ENCODE measurements at regions not wholly inside any gene's neighbourhood (a gene's known extent, or its start where the extent isn't known, plus 50 kb on each side); places are given as distances from the start of the nearest gene placed in this dataset.

DNA sequence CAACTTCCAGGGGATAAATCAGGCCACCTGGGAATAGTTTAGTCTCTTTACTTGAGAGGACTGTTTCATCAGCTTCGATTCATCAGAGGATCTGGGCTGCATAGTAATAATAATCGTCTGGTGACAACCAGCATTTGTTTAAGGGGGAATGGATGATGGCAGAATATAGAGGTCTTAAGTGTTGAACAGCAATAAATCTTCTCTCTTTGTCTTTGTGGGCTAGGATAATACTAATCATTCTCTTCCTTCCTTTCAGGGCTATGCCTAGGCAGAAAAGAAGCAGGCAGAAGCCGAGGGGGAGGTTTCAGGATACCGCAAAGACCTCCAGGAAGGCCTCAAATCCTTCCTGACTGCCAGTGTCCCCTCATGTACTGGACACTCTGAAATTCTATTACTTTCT, 150.4 kb upstream of the GAREM1 start:
- TF ChIP-seq, protein P1, sequence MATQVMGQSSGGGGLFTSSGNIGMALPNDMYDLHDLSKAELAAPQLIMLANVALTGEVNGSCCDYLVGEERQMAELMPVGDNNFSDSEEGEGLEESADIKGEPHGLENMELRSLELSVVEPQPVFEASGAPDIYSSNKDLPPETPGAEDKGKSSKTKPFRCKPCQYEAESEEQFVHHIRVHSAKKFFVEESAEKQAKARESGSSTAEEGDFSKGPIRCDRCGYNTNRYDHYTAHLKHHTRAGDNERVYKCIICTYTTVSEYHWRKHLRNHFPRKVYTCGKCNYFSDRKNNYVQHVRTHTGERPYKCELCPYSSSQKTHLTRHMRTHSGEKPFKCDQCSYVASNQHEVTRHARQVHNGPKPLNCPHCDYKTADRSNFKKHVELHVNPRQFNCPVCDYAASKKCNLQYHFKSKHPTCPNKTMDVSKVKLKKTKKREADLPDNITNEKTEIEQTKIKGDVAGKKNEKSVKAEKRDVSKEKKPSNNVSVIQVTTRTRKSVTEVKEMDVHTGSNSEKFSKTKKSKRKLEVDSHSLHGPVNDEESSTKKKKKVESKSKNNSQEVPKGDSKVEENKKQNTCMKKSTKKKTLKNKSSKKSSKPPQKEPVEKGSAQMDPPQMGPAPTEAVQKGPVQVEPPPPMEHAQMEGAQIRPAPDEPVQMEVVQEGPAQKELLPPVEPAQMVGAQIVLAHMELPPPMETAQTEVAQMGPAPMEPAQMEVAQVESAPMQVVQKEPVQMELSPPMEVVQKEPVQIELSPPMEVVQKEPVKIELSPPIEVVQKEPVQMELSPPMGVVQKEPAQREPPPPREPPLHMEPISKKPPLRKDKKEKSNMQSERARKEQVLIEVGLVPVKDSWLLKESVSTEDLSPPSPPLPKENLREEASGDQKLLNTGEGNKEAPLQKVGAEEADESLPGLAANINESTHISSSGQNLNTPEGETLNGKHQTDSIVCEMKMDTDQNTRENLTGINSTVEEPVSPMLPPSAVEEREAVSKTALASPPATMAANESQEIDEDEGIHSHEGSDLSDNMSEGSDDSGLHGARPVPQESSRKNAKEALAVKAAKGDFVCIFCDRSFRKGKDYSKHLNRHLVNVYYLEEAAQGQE (IDR thresholded peaks at IDR 0.05; ENCODE audit: insufficient read depth in 1 of 2, low read depth in 2 of 2, low read length in 2 of 2), result no peak
- no peak for TF ChIP-seq SIN3A (IDR thresholded peaks at IDR 0.05; ENCODE audit: borderline replicate concordance, insufficient read depth, low read length)

GRCh38 chr18:32618546-32618945, 147.9 kb upstream of the GAREM1 start:
- no peak for TF ChIP-seq POLR2AphosphoS5 (IDR thresholded peaks at IDR 0.05; ENCODE audit: low read depth, low read length)
- TF ChIP-seq FOXP2 (optimal IDR thresholded peaks at IDR 0.05; ENCODE audit: borderline replicate concordance, extremely low read depth, extremely low read length, insufficient read depth), result no peak
- TF ChIP-seq TAF1 (IDR thresholded peaks at IDR 0.05; ENCODE audit: borderline replicate concordance, insufficient read depth, low read length), result no peak
- TF ChIP-seq, protein P1 (IDR thresholded peaks at IDR 0.05; ENCODE audit: insufficient read depth in 1 of 2, low read depth in 2 of 2, low read length in 2 of 2), result no peak
- TF ChIP-seq SIN3A (IDR thresholded peaks at IDR 0.05; ENCODE audit: borderline replicate concordance, insufficient read depth, low read length), result no peak

DNA sequence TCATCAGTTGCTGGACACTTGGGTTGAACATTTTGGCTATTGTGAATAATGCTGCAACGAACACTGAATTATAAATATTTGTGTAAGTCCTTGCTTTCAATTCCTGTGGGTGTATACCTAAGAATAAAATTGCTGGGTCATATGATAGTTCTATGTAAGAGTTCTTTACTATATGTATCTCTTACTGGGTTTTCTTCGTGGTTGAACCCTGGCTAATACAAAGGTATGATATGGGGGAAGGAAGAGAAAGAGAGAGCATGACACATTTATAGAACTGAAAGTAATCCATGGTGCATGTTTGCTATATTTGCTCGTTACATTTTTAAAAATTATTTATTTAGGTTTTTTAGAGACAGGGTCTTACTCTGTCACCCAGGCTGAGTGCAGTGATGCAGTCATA, 143.1 kb upstream of the GAREM1 start:
- TF ChIP-seq TAF1 (IDR thresholded peaks at IDR 0.05; ENCODE audit: borderline replicate concordance, insufficient read depth, low read length) (no peak), POLR2AphosphoS5 (IDR thresholded peaks at IDR 0.05; ENCODE audit: low read depth, low read length) (no peak), SIN3A (IDR thresholded peaks at IDR 0.05; ENCODE audit: borderline replicate concordance, insufficient read depth, low read length) (no peak), FOXP2 (optimal IDR thresholded peaks at IDR 0.05; ENCODE audit: borderline replicate concordance, extremely low read depth, extremely low read length, insufficient read depth) (no peak)
- TF ChIP-seq, protein P1 (IDR thresholded peaks at IDR 0.05; ENCODE audit: insufficient read depth in 1 of 2, low read depth in 2 of 2, low read length in 2 of 2), result no peak

DNA sequence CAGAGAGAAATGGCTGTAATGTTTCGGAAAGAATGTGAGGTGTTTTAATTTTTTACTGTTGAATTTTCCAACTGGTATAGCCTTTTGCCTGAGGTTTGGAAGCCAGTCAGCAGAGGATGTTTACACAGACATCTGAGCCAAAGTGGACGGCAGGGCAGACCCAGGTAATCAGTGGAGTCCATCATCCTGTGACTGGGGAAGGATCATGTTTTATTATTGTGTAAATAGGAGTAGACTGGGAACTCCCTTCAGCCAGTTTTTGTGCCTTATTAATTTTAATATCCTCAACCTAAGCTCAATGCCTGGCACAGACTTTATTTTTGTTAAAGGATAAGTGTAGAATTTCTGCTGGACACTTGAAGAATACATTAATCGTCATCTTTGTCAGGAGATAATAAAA, 142.0 kb upstream of the GAREM1 start:
- TF ChIP-seq, protein P1 (IDR thresholded peaks at IDR 0.05; ENCODE audit: insufficient read depth in 1 of 2, low read depth in 2 of 2, low read length in 2 of 2), result 0 out of 4 replicates have a peak, but pooled peaks of 1 of the 2 experiments have one; percentile 41
- TF ChIP-seq TAF1 (IDR thresholded peaks at IDR 0.05; ENCODE audit: borderline replicate concordance, insufficient read depth, low read length) (peak; percentile 27; the same call in 1 of the 2 replicates), SIN3A (IDR thresholded peaks at IDR 0.05; ENCODE audit: borderline replicate concordance, insufficient read depth, low read length) (no peak), POLR2AphosphoS5 (IDR thresholded peaks at IDR 0.05; ENCODE audit: low read depth, low read length) (no peak), FOXP2 (optimal IDR thresholded peaks at IDR 0.05; ENCODE audit: borderline replicate concordance, extremely low read depth, extremely low read length, insufficient read depth) (peak; percentile 85)

- TF ChIP-seq SIN3A (IDR thresholded peaks at IDR 0.05; ENCODE audit: borderline replicate concordance, insufficient read depth, low read length), result no peak
- no peak for TF ChIP-seq POLR2AphosphoS5 (IDR thresholded peaks at IDR 0.05; ENCODE audit: low read depth, low read length)
- no peak for TF ChIP-seq TAF1 (IDR thresholded peaks at IDR 0.05; ENCODE audit: borderline replicate concordance, insufficient read depth, low read length)
- TF ChIP-seq FOXP2 (optimal IDR thresholded peaks at IDR 0.05; ENCODE audit: borderline replicate concordance, extremely low read depth, extremely low read length, insufficient read depth), result no peak
- TF ChIP-seq, protein P1 (IDR thresholded peaks at IDR 0.05; ENCODE audit: insufficient read depth in 1 of 2, low read depth in 2 of 2, low read length in 2 of 2), result no peak
Measured at GRCh38 chr18:32610176-32610575, 139.5 kb upstream of the GAREM1 start.
